GM21529 (cell line): ENCODE measurements at regions not wholly inside any gene's neighbourhood (a gene's known extent, or its start where the extent isn't known, plus 50 kb on each side); places are given as distances from the start of the nearest gene placed in this dataset.

ENCODE experiments used
- ATAC-seq: cut with Tn5 transposase; IDR thresholded peaks from one replicate; pipeline ENCODE4 v1.9.1; 2021; ENCODE audit not compliant: unreplicated experiment

DNA sequence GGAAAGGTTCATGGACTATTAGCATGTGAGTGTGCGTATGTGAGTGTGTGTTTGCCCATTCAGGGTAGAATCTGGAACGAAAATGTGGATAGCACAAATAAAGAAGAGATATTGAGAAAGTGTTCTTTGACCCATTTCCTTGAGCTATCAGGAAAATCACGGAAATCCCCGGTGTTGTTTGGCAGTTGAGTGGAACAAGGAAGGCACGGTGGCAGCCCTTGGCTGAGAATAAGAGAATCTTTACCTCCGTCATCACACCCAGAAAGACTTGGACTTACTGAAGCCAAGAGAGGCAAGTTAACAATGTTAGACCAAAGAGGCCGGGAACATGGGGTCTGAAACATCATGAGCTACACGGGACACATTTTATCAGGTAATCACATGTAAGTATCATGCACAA is 588.9 kb upstream of the BTBD3 start:
- ATAC-seq: no peak

DNA sequence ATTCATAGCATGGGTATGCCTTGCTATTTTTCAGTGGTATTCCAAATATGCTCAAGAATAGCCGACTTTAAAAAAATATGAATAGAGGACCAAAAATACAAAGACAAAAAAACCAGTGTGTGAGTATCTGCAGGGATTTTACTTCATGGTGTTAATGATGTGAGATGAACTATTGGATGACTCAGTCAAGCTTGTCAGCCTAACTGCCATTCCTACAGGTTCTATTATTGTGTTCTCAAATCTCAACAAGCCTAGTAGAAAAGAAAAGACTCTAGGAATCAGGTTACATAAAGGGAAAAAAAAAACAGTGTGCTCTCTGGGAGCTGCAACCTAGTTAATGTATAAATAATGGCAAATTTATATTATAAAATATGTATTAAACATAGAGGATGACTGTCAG is 588.4 kb upstream of the BTBD3 start:
- ATAC-seq: no peak

DNA sequence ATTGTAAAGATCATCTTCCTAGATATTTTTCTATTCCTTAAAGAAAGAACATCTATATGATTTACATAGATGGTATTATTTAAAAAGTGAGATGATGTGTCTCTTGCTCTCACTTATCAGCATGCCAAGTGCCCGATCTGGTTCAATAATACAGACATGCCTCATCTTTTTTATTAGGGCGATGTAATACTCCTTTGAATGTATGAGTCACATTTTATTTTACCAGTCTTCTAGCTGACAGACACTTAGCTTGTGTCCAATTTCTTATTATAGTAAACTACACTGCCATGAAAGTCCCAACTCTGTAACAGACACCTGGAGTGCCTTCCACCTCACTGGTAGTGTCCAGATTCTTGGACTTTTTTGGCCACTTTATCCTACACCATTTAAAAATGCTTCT is 586.6 kb upstream of the BTBD3 start:
- ATAC-seq: no peak

DNA sequence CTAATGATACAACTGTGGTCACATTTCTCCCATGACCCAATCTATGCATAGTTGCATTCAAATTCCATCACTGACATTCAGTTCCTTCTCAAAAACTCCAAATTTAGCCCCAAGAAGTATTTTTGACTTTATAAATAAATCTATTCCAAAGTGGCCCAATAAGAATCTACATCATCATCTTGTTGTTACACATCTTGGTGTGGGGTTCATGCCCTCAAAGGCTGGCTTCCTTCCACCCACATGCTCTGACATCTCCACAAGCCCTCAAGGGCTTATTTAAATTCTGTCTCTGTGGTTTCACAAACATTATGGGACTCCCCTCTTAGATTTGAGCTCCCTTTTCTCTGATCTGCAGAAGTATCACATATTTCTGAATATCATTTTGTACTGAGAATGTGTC is 585.3 kb upstream of the BTBD3 start:
- ATAC-seq: no peak

DNA sequence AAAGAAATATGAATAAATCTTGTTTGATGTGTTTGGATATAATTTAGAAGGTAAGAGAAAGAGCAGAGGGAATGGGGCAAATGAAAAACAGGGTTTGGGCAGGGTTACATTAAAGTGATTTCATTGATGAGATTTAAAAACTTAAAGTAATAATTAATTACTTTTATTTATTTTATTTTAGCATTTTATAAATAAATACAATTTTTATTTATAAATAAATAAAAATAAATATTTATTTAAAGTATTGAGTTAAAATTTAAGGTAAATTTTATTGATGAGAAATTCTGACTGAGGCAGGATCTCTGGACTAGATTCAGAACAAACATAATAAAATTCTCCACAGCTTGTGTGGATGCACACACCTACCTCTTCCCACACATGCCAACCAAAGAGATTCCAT is 584.1 kb upstream of the BTBD3 start:
- ATAC-seq: no peak

DNA sequence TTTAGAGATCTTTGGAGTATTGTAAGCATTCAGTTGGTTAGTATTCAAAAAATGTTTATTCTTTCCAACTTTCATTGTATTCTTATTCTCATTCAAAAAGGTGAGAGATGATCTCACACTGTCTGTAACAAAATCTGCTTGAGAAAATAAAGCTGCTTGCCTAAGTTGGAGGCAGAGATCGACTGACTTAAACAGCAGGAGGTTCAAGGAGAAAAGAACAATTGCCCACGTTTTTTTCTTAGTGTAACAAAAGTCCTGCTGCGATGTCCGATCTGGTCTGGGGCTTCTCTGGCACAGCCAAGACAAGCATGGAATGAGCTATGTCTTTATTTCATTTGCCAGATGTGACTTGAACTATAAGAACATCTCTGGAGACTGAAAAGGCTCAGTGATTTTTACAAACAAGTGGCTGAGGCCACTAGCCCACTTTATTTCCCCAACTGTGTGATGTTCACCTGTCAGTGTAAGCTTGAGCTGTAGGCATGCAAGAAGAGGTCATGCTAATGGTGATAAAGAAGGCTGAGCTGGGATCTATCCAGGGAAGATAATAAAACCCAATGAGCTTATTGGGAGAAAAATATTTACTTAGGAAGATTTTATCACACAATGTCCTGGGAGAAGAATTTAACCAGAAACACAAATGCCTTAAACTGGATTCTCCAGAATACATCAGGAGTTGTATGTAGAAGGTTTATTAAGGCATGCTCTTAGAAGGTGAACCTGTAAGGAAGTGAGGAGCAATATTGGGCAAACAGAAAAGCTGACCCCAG is 580.1 kb upstream of the BTBD3 start:
- no peak for ATAC-seq

DNA sequence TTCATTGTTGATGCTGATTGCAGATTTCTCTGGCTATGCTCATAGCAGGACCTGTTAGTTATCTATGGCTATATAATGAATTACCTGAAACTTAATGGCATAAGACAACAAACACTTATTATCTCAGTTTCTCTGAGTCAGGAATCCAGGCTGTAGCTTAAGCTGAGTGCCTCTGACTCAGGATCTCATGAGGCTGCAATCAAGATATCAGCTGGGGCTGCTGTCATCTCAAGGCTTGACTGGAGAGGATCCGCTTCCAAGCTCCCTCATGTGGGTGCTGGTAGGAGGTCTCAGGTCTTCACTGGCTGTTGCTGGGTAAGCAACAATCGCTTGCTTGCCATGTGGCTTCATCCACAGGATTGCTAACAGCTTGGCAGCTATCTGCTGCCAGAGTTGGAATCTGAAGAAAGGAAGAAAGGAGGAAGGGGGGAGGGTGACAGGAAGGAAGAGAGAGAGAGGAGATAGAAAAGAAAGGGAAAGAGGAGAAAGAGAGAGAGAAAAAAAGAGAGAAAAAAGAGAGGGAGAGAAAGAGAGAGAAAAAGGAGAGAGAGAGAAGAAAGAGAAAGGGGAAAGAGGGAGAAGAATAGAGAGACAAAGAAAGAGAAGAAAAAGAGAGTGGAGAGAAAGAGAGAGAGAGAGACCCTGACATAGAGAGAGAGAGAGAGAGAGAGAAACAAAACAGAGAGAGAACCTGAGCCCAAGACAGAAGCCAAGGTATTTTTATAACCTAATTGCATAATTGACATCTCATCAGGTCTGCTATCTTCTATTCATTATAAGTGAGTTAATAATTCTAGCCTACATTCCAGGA is 579.0 kb upstream of the BTBD3 start:
- ATAC-seq: no peak

DNA sequence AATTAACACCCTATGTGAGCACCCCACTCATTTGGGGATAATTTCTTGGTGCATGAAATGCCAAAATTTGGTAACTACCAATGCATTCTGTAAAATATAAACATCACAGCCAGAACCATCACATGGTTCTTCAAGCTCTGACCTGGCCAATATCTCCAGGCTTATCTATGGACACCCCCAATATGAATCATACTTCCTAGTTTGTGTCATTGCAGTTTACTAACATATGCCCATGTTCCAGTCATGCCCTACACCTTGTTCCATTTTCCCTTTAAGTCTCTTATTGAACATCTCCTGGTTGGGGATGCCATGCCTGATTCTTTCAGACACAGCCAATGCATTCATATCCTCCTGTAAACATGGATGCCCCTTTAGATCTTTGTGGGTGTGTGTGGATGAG is 572.8 kb upstream of the BTBD3 start:
- ATAC-seq: no peak

DNA sequence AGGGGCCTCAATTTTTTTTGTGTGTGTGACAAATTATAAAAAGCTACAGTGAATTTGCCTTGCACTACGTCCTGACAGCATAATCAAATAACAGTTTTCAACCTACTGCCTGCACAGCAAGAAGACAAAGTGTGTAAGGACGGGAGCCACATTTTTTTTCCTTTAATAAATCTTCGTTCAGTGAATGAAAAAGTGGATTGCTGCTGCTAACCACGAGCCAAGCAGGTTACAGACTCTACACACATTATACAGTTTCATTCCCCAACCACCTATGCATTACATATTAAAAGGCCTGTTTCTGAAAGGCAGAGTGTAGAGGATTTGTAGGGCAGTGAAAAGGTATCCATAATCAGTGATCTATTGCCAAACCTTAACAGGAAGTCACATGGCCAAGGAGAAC is 570.0 kb upstream of the BTBD3 start:
- no peak for ATAC-seq

DNA sequence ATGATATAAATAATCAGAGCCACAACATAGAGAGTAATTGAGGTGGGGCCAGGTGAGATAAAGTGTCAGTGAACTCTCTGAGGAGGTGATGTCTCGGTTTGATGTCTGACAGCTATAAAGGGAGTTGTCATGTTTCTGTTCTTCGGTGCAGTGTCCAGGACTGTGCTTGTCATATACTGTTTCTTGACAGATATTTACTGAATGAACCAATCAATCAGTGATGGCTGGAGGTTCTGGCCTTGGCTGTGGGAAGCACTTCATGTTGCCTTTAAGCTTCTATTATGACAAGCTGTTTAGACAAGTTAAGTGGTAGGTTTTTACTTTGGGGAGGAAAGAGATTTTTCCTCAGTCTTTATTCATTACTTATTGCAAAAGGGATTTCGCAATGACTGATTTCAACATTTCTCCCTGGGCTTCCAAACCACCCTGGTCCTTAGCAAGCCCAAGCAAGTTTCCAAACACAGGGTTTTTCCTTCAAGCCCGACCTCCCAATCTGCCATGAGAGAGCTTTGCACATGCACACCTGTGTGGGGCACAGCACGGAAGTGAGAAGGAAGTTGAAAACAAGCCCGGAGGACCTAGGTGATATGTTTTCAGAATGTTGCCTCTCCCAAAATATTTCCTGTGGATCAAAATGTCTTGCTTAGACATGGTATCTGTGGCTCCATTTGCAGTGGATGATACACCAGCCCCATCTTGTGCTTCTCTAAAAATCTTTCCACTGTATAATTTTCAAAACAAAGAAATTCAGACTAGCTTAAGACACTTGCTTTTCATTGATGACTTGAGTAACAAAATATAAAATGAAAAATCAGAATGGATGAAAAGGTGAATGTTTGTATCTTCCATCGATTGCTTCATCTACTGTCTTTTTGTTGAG is 567.3 kb upstream of the BTBD3 start:
- no peak for ATAC-seq

DNA sequence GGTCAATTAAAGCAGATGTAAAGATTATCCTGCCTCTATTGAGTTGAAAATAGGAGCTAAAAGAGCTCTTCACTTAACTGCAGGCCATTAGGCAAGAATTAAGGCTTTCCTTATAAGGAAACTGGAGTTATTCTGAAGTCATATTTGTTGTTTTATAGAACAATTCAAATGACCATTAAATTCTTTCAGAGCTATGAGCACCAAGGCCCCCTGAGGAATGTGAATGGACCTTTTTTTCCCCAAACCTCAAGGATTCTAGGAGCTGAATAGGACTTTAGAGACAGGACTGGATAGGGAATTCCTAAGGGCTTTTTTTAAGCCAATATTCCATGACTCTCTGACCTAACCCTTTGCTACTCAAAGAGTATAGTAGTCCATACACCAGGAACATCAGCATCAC is 565.7 kb upstream of the BTBD3 start:
- no peak for ATAC-seq

DNA sequence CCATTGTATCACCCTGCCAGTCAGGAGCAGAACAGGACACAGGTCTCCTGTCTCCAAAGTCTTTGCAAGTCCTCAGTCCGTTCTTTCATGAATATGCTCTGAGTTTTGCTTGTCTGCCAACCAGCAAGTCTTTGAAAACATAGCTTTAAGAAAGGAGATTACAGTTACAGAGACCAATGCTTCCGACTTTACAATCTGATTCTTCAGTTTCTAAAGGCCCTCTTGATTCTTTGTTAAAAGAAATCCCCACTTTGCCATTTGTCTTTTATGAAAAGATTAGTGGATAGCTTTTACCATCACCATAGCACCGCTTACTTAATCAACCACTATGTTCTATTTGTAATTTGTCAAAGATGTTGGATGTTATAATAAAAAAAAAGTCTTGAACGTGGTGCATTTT is 562.8 kb upstream of the BTBD3 start:
- ATAC-seq: no peak

DNA sequence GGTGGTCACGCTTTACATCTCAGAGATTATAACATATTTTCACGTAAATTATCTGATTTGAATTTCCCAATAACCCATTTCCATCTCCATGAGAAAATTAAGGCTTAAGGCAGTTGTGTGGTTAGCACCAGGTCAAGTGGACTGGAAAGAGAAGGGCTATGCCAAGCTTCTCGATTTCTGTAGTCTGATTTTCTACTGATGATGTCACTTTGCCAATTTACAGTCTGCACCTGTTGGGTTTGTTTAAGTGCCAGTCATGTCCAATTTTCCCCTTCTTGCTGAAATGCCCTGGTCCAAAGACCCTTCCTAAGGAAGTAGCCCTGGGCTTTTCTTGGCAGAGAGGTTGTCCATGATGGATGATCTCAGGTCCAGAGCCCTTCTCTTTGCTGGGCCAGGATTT is 562.3 kb upstream of the BTBD3 start:
- ATAC-seq: no peak

DNA sequence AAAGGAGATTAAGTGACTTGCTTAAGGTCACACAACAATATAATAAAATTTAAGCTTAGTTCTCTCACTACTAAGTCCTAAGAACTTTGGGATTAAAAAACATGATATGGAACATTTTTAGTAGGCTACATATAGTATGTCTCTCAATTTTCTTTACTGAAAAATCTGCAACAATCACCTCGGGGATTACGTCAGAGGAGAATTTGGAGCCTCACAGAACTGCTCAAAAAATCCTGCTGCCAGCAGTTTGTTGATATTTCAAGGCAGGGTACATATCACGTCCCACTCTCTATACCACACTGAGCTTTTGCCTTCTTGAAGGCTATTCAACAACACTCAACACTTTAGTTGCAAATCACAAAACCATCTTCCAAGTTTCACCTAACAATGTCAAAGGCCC is 561.6 kb upstream of the BTBD3 start:
- ATAC-seq: no peak

DNA sequence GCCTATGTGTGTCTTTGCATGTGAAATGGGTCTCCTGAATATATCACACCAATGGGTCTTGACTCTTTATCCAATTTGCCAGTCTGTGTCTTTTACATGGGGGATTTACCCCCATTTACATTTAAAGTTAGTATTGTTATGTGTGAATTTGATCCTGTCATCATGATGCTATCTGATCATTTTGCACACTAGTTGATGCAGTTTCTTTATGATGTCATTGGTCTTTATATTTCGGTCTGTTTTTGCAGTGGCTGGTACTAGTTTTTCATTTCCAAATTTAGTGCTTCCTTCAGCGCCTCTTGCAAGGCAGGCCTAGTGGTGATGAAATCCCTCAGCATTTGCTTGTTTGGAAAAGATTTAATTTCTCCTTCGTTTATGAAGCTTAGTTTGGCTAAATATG is 555.2 kb upstream of the BTBD3 start:
- no peak for ATAC-seq

DNA sequence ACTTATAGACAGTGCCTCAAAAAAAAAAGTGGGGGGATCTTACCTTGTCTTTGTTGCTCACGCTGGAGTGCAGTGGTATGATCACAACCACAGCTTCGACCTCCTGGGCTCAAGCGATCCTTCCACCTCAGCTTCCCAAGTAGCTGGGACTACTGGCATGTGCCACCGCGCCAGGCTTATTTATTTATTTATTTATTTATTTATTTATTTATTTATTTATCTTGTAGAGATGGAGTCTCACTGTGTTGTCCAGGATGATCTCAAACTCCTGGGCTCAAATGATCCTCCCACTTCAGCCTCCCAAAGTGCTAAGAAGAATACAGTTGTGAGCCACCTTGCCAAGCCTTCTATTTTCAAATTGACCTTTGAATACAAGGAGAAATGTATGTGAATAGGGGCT is 553.0 kb upstream of the BTBD3 start:
- ATAC-seq: no peak

DNA sequence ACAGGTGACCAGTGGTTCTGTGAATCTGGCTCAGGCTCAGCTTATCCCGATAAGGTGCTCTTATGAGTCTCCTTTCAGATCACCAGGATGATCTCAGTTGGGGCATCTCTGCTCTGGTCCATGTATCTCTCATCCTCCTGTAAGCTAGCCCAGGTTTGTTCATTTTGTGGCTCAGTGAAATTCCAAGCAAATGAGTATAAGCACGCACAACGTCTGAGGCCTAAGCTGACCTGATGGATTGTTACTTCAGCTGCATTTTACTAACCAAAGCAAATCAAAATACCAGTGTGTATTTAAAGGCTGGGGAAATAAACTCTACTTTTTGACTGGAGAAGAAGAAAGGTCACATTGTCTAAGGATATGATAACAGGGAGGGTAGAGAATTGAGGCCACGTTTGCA is 551.0 kb upstream of the BTBD3 start:
- ATAC-seq: no peak

DNA sequence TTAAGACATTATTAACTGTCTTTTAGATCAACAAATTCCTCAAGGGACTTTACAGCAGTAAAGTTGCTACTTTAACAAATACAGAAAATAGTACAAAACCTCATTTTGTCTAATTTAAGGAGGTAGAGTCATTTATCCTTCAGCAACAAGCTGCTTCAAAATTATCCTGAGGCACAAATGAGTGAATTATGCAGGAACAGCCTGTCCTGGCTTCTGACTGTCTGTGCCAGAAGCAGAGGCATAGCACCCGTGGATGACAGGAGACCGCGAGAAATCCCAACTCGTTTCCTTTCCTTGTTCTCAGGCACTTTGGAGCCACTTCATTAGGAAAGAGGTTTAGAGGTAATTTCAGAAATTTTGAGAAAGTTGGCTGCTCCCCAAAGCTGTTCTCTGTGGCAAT is 549.2 kb upstream of the BTBD3 start:
- no peak for ATAC-seq

DNA sequence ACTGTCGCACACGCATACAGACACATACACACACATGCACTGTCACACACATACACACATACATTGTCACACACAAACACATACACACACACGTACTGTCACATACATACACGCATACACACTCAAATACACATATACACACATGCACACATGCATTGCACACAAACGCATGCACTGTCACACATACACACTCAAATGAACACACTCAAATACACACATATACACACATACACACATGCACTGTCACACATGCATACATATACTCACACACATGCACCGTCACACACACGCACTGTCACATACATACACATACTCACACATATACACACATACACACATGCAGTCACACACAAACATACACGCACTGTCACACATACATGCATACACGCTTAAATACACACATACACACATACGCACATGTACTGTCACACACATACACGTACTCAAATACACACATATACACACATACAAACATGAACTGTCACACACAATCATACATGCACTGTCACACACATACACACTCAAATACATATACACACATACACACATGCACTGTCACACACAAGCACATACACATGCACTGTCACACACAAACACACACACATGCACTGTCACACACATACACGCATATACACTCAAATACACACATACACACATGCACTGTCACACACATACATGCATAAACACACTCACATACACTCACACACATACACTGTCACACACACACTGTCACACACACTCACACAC is 548.6 kb upstream of the BTBD3 start:
- ATAC-seq: no peak

DNA sequence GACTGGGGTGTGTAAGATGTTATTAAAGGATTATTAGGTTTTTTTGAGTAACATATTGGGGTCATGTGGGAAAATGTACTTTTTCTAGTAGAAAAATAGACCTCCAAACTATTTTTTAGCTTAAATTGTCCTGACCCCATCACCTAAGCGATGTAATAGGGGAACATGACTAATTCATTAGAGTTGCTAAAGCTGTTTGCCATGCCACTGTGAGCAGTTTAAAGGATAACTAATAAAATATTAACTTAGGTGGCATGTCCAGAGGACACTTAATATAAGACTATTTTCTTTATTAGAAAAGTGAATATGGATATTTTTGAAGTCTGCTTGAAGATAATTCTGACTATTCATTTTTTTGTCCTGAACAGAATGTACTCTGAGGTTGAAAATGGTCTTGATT is 545.9 kb upstream of the BTBD3 start:
- no peak for ATAC-seq
